ENCODE measurements at regions not wholly inside any gene's neighbourhood (a gene's known extent, or its start where the extent isn't known, plus 50 kb on each side); places are given as distances from the start of the nearest gene placed in this dataset.

- TF ChIP-seq POLR2AphosphoS5 (IDR thresholded peaks at IDR 0.05): no peak
- TF ChIP-seq POLR2A (IDR thresholded peaks at IDR 0.05): no peak
- TF ChIP-seq, protein P1, sequence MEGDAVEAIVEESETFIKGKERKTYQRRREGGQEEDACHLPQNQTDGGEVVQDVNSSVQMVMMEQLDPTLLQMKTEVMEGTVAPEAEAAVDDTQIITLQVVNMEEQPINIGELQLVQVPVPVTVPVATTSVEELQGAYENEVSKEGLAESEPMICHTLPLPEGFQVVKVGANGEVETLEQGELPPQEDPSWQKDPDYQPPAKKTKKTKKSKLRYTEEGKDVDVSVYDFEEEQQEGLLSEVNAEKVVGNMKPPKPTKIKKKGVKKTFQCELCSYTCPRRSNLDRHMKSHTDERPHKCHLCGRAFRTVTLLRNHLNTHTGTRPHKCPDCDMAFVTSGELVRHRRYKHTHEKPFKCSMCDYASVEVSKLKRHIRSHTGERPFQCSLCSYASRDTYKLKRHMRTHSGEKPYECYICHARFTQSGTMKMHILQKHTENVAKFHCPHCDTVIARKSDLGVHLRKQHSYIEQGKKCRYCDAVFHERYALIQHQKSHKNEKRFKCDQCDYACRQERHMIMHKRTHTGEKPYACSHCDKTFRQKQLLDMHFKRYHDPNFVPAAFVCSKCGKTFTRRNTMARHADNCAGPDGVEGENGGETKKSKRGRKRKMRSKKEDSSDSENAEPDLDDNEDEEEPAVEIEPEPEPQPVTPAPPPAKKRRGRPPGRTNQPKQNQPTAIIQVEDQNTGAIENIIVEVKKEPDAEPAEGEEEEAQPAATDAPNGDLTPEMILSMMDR (IDR thresholded peaks at IDR 0.05): no peak
These were observed 487.0 kb upstream of the SEMA3D start for GRCh38 chr7:85673876-85674275.

Data from breast epithelium (tissue), 3 donors.